Chondrocyte (in vitro differentiated cells): ENCODE measurements at regions not wholly inside any gene's neighbourhood (a gene's known extent, or its start where the extent isn't known, plus 50 kb on each side); places are given as distances from the start of the nearest gene placed in this dataset.

Experiments
- DNase-seq: peaks from one replicate; pipeline ENCODE4 v3.0.0; 2021; ENCODE audit warnings: mixed read lengths, low spot score
- H3K27ac Mint-ChIP-seq: one replicate; pipeline ENCODE4 v1.8.0; 2021; ENCODE audit warnings: mild to moderate bottlenecking, moderate library complexity, mixed read lengths; ENCODE audit not compliant: unreplicated experiment
- H3K27me3 Mint-ChIP-seq: 2 replicates; pipeline ENCODE4 v1.8.0; 2021; ENCODE audit warnings: low read depth, mixed read lengths
- H3K36me3 Mint-ChIP-seq: 2 replicates; pipeline ENCODE4 v1.8.0; 2021; ENCODE audit warnings: low read depth, mixed read lengths
- H3K4me1 Mint-ChIP-seq: 2 replicates; pipeline ENCODE4 v1.8.0; 2021; ENCODE audit warnings: low read depth, mild to moderate bottlenecking, mixed read lengths
- H3K4me3 Mint-ChIP-seq: one replicate; pipeline ENCODE4 v1.8.0; 2021; ENCODE audit warnings: mild to moderate bottlenecking, moderate library complexity, mixed read lengths; ENCODE audit not compliant: unreplicated experiment
- H3K9me3 Mint-ChIP-seq: 2 replicates; pipeline ENCODE4 v1.8.0; 2021; ENCODE audit warnings: low read depth, mixed read lengths
- CTCF ChIP-seq: fragments of 200-600 bp; sonication (generic); IDR thresholded peaks from 2 replicates; pipeline ENCODE4 v1.5.0; 2021; ENCODE audit warnings: antibody characterized with exemption, mild to moderate bottlenecking, moderate library complexity

- no peak for DNase-seq
- Mint-ChIP-seq H3K27me3 (no peaks in the 10 kb centered on the region), H3K4me3 (no peak overlapping the region), H3K36me3 (no peaks in the 10 kb centered on the region), H3K27ac (no peak overlapping the region), H3K4me1 (peaks cover 82% of the 10 kb centered on the region), H3K9me3 (no peaks in the 10 kb centered on the region)
- TF ChIP-seq CTCF, result no peak
These were observed 288.1 kb downstream of the SEC14L1 start for GRCh38 chr17:77428749-77429368.

DNA sequence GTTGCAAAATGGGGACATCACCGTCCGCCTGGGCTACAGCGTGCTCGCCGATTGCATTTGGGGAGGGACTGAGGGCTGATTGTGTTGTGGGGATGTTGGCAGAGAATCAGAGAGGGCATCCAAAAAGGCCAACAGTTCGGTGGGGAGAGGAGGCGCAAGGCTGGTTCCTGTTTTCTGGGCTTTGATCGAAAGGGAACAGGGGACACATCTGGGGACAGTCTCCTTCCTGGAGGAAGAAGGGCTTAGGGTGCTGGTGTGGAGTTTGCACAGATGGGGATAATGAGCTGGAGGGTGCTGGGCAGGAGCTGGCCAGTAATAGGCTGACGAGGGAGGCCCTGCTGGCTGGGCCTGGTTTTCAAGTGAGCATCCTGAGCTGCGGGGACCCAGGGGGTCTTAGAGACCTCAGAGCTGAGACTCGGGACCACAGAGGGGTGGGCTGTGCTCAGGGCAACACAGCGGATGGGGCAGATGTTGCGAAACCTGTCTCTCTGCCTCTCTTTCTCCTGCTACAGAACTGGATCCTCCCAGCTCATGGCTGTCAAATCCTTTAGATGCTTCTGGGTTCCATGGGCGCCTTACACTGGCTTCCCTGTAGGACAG is 288.7 kb downstream of the SEC14L1 start:
- H3K4me3 Mint-ChIP-seq, result no peak overlapping the region
- TF ChIP-seq CTCF, result no peak
- H3K27ac Mint-ChIP-seq, result peak overlapping the region; percentile 90
- H3K9me3 Mint-ChIP-seq, result no peaks in the 10 kb centered on the region
- peaks cover 84% of the 10 kb centered on the region for H3K4me1 Mint-ChIP-seq
- DNase-seq, result no peak
- H3K27me3 Mint-ChIP-seq, result no peaks in the 10 kb centered on the region
- H3K36me3 Mint-ChIP-seq, result no peaks in the 10 kb centered on the region

DNA sequence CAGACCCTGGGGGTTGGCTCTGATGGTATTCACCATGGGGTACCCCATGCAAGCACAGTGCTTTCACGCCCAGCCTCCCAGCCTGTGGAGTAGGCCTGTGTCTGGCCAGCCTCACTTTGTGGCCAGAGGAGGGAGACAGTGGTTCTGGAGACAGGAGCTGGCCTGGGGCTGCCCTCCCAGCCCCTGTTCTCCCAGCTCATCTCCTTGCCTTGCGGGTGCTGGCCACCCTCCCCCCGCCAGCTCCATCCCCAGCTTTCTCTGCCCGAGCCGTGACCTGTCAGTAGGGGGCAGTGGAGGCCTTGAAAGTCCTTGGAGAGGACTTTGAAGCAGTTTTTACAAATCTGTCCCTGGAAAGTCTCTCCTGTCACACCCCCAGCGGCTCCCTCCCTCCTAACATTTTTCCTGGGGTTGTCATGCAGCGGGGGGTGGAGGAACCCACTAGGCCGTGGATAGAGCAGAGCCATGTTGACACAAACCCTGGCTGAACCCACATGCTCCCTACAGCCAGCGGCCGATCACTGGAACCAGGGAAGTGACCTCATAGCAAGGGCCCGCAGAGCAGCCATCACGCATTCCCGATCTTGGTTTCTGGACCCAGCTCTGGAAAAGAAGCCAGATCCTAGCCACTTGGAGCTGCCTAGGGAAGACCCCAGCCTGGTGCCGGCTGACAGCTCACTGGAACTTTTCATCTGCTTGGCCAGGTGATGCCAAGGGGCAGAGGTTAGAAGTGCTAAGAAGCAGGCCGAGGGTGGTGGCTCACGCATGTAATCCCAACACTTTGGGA is 289.4 kb downstream of the SEC14L1 start:
- Mint-ChIP-seq H3K27ac (peak overlapping the region; percentile 90), H3K4me1 (peaks cover 86% of the 10 kb centered on the region), H3K9me3 (no peaks in the 10 kb centered on the region), H3K36me3 (no peaks in the 10 kb centered on the region), H3K27me3 (no peaks in the 10 kb centered on the region), H3K4me3 (no peak overlapping the region)
- TF ChIP-seq CTCF, result peak; percentile 91
- DNase-seq, result no peak

GRCh38 chr17:77432034-77432661 is 291.4 kb downstream of the SEC14L1 start:
- Mint-ChIP-seq H3K36me3 (no peaks in the 10 kb centered on the region), H3K27ac (no peak overlapping the region), H3K4me1 (peaks cover 86% of the 10 kb centered on the region), H3K27me3 (no peaks in the 10 kb centered on the region), H3K4me3 (no peak overlapping the region), H3K9me3 (no peaks in the 10 kb centered on the region)
- TF ChIP-seq CTCF, result no peak
- no peak for DNase-seq

DNA sequence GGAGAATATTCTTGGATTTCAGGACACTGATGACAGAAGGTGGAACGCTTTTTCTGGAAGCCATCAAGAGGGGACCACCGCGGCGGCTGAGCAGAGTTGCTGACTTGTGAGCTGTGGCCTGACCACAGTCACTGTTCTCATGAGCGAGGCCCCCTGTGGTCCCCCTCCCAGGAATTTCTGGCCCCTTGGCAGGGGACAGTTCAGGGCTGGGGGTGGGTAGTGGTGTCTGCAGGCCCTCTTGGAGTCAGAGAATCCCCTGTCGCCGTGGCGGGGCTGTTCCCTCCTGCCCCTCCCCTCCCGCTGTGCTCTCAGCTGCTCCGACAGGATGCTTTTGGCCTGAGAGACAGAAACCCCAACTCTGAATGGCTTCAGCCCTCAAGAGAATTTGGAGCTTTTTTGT is 292.0 kb downstream of the SEC14L1 start:
- no peaks in the 10 kb centered on the region for H3K9me3 Mint-ChIP-seq
- no peak for TF ChIP-seq CTCF
- no peak overlapping the region for H3K4me3 Mint-ChIP-seq
- H3K36me3 Mint-ChIP-seq, result no peaks in the 10 kb centered on the region
- no peaks in the 10 kb centered on the region for H3K27me3 Mint-ChIP-seq
- H3K4me1 Mint-ChIP-seq, result peaks cover 85% of the 10 kb centered on the region
- DNase-seq, result no peak
- H3K27ac Mint-ChIP-seq, result no peak overlapping the region
